NCI-H2171 (cell line): ENCODE measurements at regions not wholly inside any gene's neighbourhood (a gene's known extent, or its start where the extent isn't known, plus 50 kb on each side); places are given as distances from the start of the nearest gene placed in this dataset.
"Not testable (repeated sequence)": the region's sequence is repeated elsewhere in the genome, so short reads cannot be mapped to it uniquely, and the experiment has no call there.

ENCODE experiments used
- DNase-seq: peaks from one replicate; lab custom pipeline; 2025; lab: John Stamatoyannopoulos, UW

- peak; percentile 49 for DNase-seq
Measured at GRCh38 chr2:187994464-187995331, 297.0 kb upstream of the GULP1 start.

GRCh38 chr2:187995556-187995955 lies 296.1 kb upstream of the GULP1 start:
- DNase-seq: no peak

- no peak for DNase-seq
Measured at GRCh38 chr2:187996630-187997029, 295.0 kb upstream of the GULP1 start.

GRCh38 chr2:188000189-188000588 lies 291.5 kb upstream of the GULP1 start:
- no peak for DNase-seq

GRCh38 chr2:188003800-188004199 lies 287.9 kb upstream of the GULP1 start:
- DNase-seq: no peak

- DNase-seq: no peak
Measured at GRCh38 chr2:188013767-188014166, 277.9 kb upstream of the GULP1 start.

- DNase-seq: no peak
Measured at GRCh38 chr2:188016917-188017316, 274.8 kb upstream of the GULP1 start.

GRCh38 chr2:188022389-188022788 lies 269.3 kb upstream of the GULP1 start:
- DNase-seq: no peak

GRCh38 chr2:188023035-188023434 lies 268.6 kb upstream of the GULP1 start:
- no peak for DNase-seq

GRCh38 chr2:188024811-188025210 lies 266.9 kb upstream of the GULP1 start:
- no peak for DNase-seq

- DNase-seq: no peak
Measured at GRCh38 chr2:188028739-188029138, 262.9 kb upstream of the GULP1 start.

GRCh38 chr2:188032306-188032705 lies 259.4 kb upstream of the GULP1 start:
- no peak for DNase-seq

- DNase-seq: no peak
Measured at GRCh38 chr2:188032786-188033185, 258.9 kb upstream of the GULP1 start.

GRCh38 chr2:188033240-188033639 lies 258.4 kb upstream of the GULP1 start:
- not testable (repeated sequence) for DNase-seq

GRCh38 chr2:188034102-188034501 lies 257.6 kb upstream of the GULP1 start:
- DNase-seq: not testable (repeated sequence)

GRCh38 chr2:188035377-188035776 lies 256.3 kb upstream of the GULP1 start:
- not testable (repeated sequence) for DNase-seq

GRCh38 chr2:188036786-188037185 lies 254.9 kb upstream of the GULP1 start:
- not testable (repeated sequence) for DNase-seq

GRCh38 chr2:188039307-188039706 lies 252.4 kb upstream of the GULP1 start:
- no peak for DNase-seq

GRCh38 chr2:188042412-188042811 lies 249.3 kb upstream of the GULP1 start:
- no peak for DNase-seq

GRCh38 chr2:188045016-188045415 lies 246.7 kb upstream of the GULP1 start:
- DNase-seq: no peak

- DNase-seq: no peak
Measured at GRCh38 chr2:188046437-188046836, 245.2 kb upstream of the GULP1 start.

- no peak for DNase-seq
Measured at GRCh38 chr2:188047735-188048134, 243.9 kb upstream of the GULP1 start.

- no peak for DNase-seq
Measured at GRCh38 chr2:188050726-188051125, 240.9 kb upstream of the GULP1 start.

- no peak for DNase-seq
Measured at GRCh38 chr2:188051706-188052105, 240.0 kb upstream of the GULP1 start.
